Spleen (tissue), 11 donors: ENCODE measurements at regions not wholly inside any gene's neighbourhood (a gene's known extent, or its start where the extent isn't known, plus 50 kb on each side); places are given as distances from the start of the nearest gene placed in this dataset.

Source experiments
- DNase-seq: peaks from one replicate; pipeline ENCODE4 v3.0.0-alpha.2; 2020
- H3K27ac ChIP-seq, 8 donors: fragments of 200-600 bp; sonication (generic) in 7 of 8; 1 replicate in 4 of 8; 2 replicates in 4 of 8; pipeline versions ENCODE4 v1.5.0 to v1.8.0; 2016 to 2021; ENCODE audit warnings: inconsistent platforms in 4 of 8, mild to moderate bottlenecking in 4 of 8, moderate library complexity in 1 of 8
- H3K27me3 ChIP-seq, 7 donors: fragments of 200-600 bp; sonication (generic) in 6 of 7; replicated peaks in 1 of 7; 1 replicate in 4 of 7; 2 replicates in 3 of 7; pipeline versions ENCODE4 v1.5.0 to v1.8.0; 2016 to 2021; ENCODE audit warnings: inconsistent platforms in 3 of 7, mild to moderate bottlenecking in 1 of 7
- H3K36me3 ChIP-seq, 6 donors: fragments of 200-600 bp; sonication (generic) in 5 of 6; 1 replicate in 4 of 6; 2 replicates in 2 of 6; pipeline versions ENCODE4 v1.5.0 to v1.8.0; 2016 to 2021; ENCODE audit warnings: inconsistent platforms in 2 of 6
- H3K4me1 ChIP-seq, 6 donors: fragments of 200-600 bp; sonication (generic) in 5 of 6; 1 replicate in 3 of 6; 2 replicates in 3 of 6; pipeline versions ENCODE4 v1.5.0 to v1.8.0; 2016 to 2021; ENCODE audit warnings: inconsistent platforms in 3 of 6
- H3K4me3 ChIP-seq, 8 donors: fragments of 200-600 bp; sonication (generic) in 7 of 8; 1 replicate in 4 of 8; 2 replicates in 4 of 8; pipeline versions ENCODE4 v1.5.0 to v1.8.0; 2016 to 2021; ENCODE audit warnings: inconsistent platforms in 4 of 8, mild to moderate bottlenecking in 4 of 8, moderate library complexity in 2 of 8
- H3K9me3 ChIP-seq, 8 donors: fragments of 200-600 bp; sonication (generic) in 7 of 8; 1 replicate in 4 of 8; 2 replicates in 4 of 8; pipeline versions ENCODE4 v1.5.0 to v1.8.0; 2016 to 2021; ENCODE audit warnings: inconsistent platforms in 4 of 8
- CTCF ChIP-seq, 11 experiments: fragments of 200-600 bp in 7 of 11; fragments of 450-650 bp in 4 of 11; sonication (generic) in 4 of 11; IDR thresholded peaks in 8 of 11; conservative IDR thresholded peaks in 3 of 11; 1 replicate in 7 of 11; 2 replicates in 4 of 11; pipeline versions ENCODE4 v1.4.0 to v1.8.0; 2016 to 2021; ENCODE audit warnings: antibody characterized with exemption in 11 of 11, inconsistent platforms in 4 of 11, mild to moderate bottlenecking in 1 of 11
- POLR2A ChIP-seq, 3 donors: fragments of 450-650 bp; IDR thresholded peaks; one replicate each; pipeline ENCODE4 v1.5.1; 2017; ENCODE audit warnings: antibody characterized with exemption in 3 of 3, mild to moderate bottlenecking in 1 of 3
- POLR2AphosphoS5 ChIP-seq, 3 donors: sonication (generic); formaldehyde crosslinking; IDR thresholded peaks; one replicate each; pipeline ENCODE4 v1.5.1; 2017; ENCODE audit warnings: antibody characterized with exemption in 3 of 3
- WGBS, 5 donors: extraction: QIAGEN DNeasy Blood & Tissue Kit in 3 of 5; methylation state at CpG; one replicate each; pipeline versions ENCODE4 v1.1.5 to v1.1.7; 2013 to 2018; 5-methylcytosine and 5-hydroxymethylcytosine counted together
- intact Hi-C: fragments of 100-400 bp; cut with DNase I; formaldehyde crosslinking; loops from one replicate; pipeline ENCODE4 v1.15.0; 2023; ENCODE audit warnings: low total_unique reads
- donor health status: healthy with polysubstance abuse.
- donor health status: DM: no; HTN: no; CAD: no; lungs with moderate emphysema.
- donor health status: DM: no; HTN: no; CAD: no.
- donor health status: Bipolar disorder and iron deficiency.
- donor health status: healthy.
- donor health status: DM: no; HTN: no; CAD: no.
- donor health status: DM: yes; HTN: yes; CAD: no.

DNA sequence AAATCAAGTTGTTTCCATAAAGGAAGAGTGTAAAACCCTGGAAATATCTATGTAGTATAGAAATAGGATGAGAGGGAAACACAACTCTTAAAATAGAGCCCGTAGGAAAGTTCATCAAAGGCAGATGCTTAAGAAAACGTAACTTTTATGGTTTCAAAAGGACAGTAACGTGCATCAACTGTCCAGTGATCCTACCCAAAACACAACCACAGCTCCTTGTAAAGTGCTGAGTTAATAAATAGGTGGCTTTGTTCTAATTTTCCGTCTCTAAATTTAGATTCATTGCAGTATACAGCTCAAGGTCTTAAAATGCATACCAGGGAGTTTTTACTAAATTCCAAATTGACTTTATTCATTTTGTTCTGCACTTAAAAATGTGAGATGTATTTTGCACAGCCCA lies 282.1 kb upstream of the ID2 start:
- WGBS, 5 donors, result 87 to 93% (median 91%) methylated on average over 4 of the region's 4 CpGs
- Histone ChIP-seq H3K36me3 (no peaks in the 10 kb centered on the region), H3K9me3 (no peaks in the 10 kb centered on the region), H3K27me3 (no peaks in the 10 kb centered on the region), H3K4me1 (peaks cover 0 to 5% (median 0%) of the 10 kb centered on the region in 6 donors), H3K27ac (no peak overlapping the region), H3K4me3 (no peak overlapping the region)
- no peak for DNase-seq
- intact Hi-C loops, result no loop called here
- TF ChIP-seq POLR2AphosphoS5 (IDR thresholded peaks at IDR 0.05) (no peak), POLR2A (IDR thresholded peaks at IDR 0.05) (no peak), CTCF (IDR thresholded peaks at IDR 0.05 in 8 of 11, conservative IDR thresholded peaks at IDR 0.05 in 3 of 11) (no peak)

DNA sequence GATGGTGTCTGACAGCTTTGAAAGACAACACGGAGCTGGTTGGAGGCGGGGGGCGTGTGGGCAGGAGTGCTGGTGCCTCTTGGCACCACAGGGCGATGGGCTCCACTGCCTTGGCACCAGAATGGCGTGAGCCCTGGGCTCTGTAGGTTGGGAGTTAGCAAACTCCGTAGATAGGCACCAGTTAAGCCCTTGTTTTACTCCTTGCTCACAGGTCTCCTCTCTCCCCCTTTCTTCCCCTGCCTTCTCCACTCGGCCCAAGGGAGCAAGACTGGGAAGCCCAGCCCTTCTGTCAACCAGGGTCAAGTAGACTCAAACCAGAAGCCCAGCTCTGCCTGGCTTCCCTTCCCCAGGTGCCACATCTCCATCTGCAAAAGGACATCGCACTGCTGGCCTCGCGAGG lies 281.7 kb upstream of the ID2 start:
- WGBS, 5 donors, result 85 to 95% (median 90%) methylated on average over 10 of the region's 10 CpGs

DNA sequence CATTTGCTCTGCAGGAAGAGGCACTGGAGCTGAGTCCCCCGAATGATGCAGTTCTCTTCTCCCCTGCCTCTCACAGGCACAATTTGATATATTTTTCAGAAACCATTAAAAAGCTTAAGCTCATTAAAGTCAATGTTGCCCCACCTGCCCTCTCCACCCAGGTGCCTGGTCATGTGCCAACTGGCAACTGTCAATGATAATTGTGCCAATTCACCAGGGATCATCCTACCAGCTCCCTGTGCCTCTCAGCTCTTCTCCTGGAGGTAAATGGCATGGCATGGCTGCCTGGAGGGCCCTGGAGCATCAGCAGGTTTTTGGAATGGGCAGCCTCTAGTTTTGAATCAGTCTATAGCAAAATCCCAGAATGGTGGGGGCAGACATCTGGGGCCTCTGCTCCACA lies 279.6 kb upstream of the ID2 start:
- no peak for DNase-seq
- H3K27me3 ChIP-seq, result no peaks in the 10 kb centered on the region
- no peak overlapping the region for H3K4me3 ChIP-seq
- no peak overlapping the region for H3K27ac ChIP-seq
- intact Hi-C loops, result no loop called here
- no peaks in the 10 kb centered on the region for H3K36me3 ChIP-seq
- H3K4me1 ChIP-seq, result no peaks in the 10 kb centered on the region
- WGBS, 5 donors, result 86 to 100% (median 96%) methylated on average over 1 of the region's 1 CpG
- H3K9me3 ChIP-seq, result no peaks in the 10 kb centered on the region
- TF ChIP-seq CTCF (IDR thresholded peaks at IDR 0.05 in 8 of 11, conservative IDR thresholded peaks at IDR 0.05 in 3 of 11), result no peak
- TF ChIP-seq POLR2A (IDR thresholded peaks at IDR 0.05), result no peak
- TF ChIP-seq POLR2AphosphoS5 (IDR thresholded peaks at IDR 0.05), result no peak

More for the DNA sequence above, 281.7 kb upstream of the ID2 start:
- Histone ChIP-seq H3K27ac (no peak overlapping the region), H3K9me3 (no peaks in the 10 kb centered on the region), H3K36me3 (no peaks in the 10 kb centered on the region), H3K27me3 (no peaks in the 10 kb centered on the region), H3K4me3 (no peak overlapping the region), H3K4me1 (peaks cover 0 to under 1% (median 0%) of the 10 kb centered on the region in 6 donors)
- no peak for TF ChIP-seq CTCF (IDR thresholded peaks at IDR 0.05 in 8 of 11, conservative IDR thresholded peaks at IDR 0.05 in 3 of 11)
- no peak for DNase-seq
- intact Hi-C loops, result no loop called here

DNA sequence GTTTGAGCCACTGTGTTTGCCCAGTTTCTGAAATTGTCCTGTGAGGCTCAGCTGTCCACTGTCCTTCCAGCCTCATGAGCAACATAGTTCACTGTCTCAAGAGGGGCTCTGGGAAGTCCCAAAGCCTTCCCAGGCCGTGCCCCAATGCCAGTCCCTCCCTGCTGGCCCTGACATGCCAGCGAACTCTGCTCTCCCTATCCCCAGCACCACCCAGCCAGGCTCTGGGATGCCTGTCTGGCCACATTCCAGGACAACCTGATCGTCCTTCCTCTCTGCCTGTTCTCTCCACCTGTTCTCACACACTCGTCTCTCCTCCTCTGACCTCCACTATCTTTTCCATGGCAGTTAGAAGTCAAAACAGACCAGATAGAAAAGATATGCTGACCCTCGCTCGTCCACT lies 278.0 kb upstream of the ID2 start:
- no peak for DNase-seq
- intact Hi-C loops, result no loop called here
- Histone ChIP-seq H3K27ac (no peak overlapping the region), H3K36me3 (no peaks in the 10 kb centered on the region), H3K4me3 (no peak overlapping the region), H3K4me1 (peaks cover 0 to 4% (median under 1%) of the 10 kb centered on the region in 6 donors), H3K9me3 (no peaks in the 10 kb centered on the region), H3K27me3 (no peaks in the 10 kb centered on the region)
- WGBS, 5 donors, result 84 to 91% (median 84%) methylated on average over 6 of the region's 6 CpGs
- TF ChIP-seq POLR2A (IDR thresholded peaks at IDR 0.05) (no peak), CTCF (IDR thresholded peaks at IDR 0.05 in 8 of 11, conservative IDR thresholded peaks at IDR 0.05 in 3 of 11) (no peak), POLR2AphosphoS5 (IDR thresholded peaks at IDR 0.05) (no peak)
